H1 (cell line): ENCODE measurements at regions not wholly inside any gene's neighbourhood (a gene's known extent, or its start where the extent isn't known, plus 50 kb on each side); places are given as distances from the start of the nearest gene placed in this dataset.

Experiments used
- BACH1 ChIP-seq: IDR thresholded peaks from 2 replicates; pipeline ENCODE4 v1.6.1; 2012; ENCODE audit warnings: low read length, improper control_type of control experiment
- RNF2 ChIP-seq: fragments of 200-900, 300-1000 bp; sonication (generic); IDR thresholded peaks from 2 replicates; pipeline ENCODE4 v1.7.1; 2016; ENCODE audit warnings: borderline replicate concordance, low read depth, mild to moderate bottlenecking, antibody characterized with exemption, low read length; ENCODE audit not compliant: poor library complexity, severe bottlenecking; ENCODE audit errors: missing control alignments
- RXRA ChIP-seq: IDR thresholded peaks from 2 replicates; pipeline ENCODE4 v1.6.1; 2011; ENCODE audit warnings: low read depth, mild to moderate bottlenecking, low read length, moderate library complexity; ENCODE audit not compliant: insufficient read depth
- SUZ12 ChIP-seq: fragments of 200-600 bp; sonication (generic); IDR thresholded peaks from 2 replicates; pipeline ENCODE4 v1.6.1; 2012; ENCODE audit warnings: mild to moderate bottlenecking, inconsistent platforms, low read length, moderate library complexity, mixed read lengths
- TF ChIP-seq, protein P1 (sequence below): fragments of 300-600 bp; sonication (generic); IDR thresholded peaks from 2 replicates; pipeline ENCODE4 v1.7.1; 2012; ENCODE audit warnings: low read length, moderate library complexity, mild to moderate bottlenecking, inconsistent platforms; ENCODE audit not compliant: insufficient replicate concordance

GRCh38 chr17:69869667-69870066 lies 205.4 kb upstream of the KCNJ16 start (continued):
- TF ChIP-seq, protein P1, sequence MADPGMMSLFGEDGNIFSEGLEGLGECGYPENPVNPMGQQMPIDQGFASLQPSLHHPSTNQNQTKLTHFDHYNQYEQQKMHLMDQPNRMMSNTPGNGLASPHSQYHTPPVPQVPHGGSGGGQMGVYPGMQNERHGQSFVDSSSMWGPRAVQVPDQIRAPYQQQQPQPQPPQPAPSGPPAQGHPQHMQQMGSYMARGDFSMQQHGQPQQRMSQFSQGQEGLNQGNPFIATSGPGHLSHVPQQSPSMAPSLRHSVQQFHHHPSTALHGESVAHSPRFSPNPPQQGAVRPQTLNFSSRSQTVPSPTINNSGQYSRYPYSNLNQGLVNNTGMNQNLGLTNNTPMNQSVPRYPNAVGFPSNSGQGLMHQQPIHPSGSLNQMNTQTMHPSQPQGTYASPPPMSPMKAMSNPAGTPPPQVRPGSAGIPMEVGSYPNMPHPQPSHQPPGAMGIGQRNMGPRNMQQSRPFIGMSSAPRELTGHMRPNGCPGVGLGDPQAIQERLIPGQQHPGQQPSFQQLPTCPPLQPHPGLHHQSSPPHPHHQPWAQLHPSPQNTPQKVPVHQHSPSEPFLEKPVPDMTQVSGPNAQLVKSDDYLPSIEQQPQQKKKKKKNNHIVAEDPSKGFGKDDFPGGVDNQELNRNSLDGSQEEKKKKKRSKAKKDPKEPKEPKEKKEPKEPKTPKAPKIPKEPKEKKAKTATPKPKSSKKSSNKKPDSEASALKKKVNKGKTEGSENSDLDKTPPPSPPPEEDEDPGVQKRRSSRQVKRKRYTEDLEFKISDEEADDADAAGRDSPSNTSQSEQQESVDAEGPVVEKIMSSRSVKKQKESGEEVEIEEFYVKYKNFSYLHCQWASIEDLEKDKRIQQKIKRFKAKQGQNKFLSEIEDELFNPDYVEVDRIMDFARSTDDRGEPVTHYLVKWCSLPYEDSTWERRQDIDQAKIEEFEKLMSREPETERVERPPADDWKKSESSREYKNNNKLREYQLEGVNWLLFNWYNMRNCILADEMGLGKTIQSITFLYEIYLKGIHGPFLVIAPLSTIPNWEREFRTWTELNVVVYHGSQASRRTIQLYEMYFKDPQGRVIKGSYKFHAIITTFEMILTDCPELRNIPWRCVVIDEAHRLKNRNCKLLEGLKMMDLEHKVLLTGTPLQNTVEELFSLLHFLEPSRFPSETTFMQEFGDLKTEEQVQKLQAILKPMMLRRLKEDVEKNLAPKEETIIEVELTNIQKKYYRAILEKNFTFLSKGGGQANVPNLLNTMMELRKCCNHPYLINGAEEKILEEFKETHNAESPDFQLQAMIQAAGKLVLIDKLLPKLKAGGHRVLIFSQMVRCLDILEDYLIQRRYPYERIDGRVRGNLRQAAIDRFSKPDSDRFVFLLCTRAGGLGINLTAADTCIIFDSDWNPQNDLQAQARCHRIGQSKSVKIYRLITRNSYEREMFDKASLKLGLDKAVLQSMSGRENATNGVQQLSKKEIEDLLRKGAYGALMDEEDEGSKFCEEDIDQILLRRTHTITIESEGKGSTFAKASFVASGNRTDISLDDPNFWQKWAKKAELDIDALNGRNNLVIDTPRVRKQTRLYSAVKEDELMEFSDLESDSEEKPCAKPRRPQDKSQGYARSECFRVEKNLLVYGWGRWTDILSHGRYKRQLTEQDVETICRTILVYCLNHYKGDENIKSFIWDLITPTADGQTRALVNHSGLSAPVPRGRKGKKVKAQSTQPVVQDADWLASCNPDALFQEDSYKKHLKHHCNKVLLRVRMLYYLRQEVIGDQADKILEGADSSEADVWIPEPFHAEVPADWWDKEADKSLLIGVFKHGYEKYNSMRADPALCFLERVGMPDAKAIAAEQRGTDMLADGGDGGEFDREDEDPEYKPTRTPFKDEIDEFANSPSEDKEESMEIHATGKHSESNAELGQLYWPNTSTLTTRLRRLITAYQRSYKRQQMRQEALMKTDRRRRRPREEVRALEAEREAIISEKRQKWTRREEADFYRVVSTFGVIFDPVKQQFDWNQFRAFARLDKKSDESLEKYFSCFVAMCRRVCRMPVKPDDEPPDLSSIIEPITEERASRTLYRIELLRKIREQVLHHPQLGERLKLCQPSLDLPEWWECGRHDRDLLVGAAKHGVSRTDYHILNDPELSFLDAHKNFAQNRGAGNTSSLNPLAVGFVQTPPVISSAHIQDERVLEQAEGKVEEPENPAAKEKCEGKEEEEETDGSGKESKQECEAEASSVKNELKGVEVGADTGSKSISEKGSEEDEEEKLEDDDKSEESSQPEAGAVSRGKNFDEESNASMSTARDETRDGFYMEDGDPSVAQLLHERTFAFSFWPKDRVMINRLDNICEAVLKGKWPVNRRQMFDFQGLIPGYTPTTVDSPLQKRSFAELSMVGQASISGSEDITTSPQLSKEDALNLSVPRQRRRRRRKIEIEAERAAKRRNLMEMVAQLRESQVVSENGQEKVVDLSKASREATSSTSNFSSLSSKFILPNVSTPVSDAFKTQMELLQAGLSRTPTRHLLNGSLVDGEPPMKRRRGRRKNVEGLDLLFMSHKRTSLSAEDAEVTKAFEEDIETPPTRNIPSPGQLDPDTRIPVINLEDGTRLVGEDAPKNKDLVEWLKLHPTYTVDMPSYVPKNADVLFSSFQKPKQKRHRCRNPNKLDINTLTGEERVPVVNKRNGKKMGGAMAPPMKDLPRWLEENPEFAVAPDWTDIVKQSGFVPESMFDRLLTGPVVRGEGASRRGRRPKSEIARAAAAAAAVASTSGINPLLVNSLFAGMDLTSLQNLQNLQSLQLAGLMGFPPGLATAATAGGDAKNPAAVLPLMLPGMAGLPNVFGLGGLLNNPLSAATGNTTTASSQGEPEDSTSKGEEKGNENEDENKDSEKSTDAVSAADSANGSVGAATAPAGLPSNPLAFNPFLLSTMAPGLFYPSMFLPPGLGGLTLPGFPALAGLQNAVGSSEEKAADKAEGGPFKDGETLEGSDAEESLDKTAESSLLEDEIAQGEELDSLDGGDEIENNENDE: no peak
- TF ChIP-seq BACH1: no peak
- no peak for TF ChIP-seq SUZ12
- no peak for TF ChIP-seq RNF2
- TF ChIP-seq RXRA: no peak
